GM23248 (cell line): ENCODE measurements at regions not wholly inside any gene's neighbourhood (a gene's known extent, or its start where the extent isn't known, plus 50 kb on each side); places are given as distances from the start of the nearest gene placed in this dataset.

Source experiments
- EZH2 ChIP-seq: fragments of 200-600 bp; sonication (generic); IDR thresholded peaks from 2 replicates; pipeline ENCODE4 v1.6.1; 2018; ENCODE audit warnings: antibody characterized with exemption, mild to moderate bottlenecking; ENCODE audit not compliant: insufficient read depth, poor library complexity, severe bottlenecking
- EZH2phosphoT487 ChIP-seq: fragments of 200-600 bp; sonication (generic); IDR thresholded peaks from 2 replicates; pipeline ENCODE4 v1.6.1; 2018; ENCODE audit warnings: antibody characterized with exemption, moderate library complexity, mild to moderate bottlenecking, low read depth; ENCODE audit not compliant: insufficient read depth

DNA sequence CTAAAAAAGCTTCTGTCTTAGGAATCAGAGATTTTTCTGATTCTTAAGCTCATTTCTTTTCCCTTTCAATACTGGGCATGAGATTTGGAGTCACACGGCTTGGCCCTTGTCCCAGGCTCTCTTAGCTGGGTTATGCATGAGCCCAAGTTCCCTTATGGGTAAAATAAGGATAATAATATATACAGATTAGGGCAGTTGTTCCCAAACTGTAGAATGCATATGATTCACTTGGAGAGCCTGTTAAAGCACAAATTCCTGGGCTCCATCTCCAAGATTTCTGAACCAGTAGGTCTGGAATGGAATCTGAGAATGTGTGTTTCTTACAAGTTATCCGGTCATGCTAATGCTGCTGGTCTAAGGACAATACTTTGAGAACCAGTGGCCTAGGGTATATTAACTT, 154.0 kb downstream of the REEP3 start:
- TF ChIP-seq EZH2 (no peak), EZH2phosphoT487 (no peak)
